HCT116 (cell line): ENCODE measurements at regions not wholly inside any gene's neighbourhood (a gene's known extent, or its start where the extent isn't known, plus 50 kb on each side); places are given as distances from the start of the nearest gene placed in this dataset.

Source experiments
- EGR1 ChIP-seq: IDR thresholded peaks from 2 replicates; pipeline ENCODE4 v1.6.1; 2012; ENCODE audit warnings: low read depth
- ELF1 ChIP-seq: IDR thresholded peaks from 2 replicates; pipeline ENCODE4 v1.6.1; 2012; ENCODE audit warnings: low read depth, borderline replicate concordance
- EZH2 ChIP-seq: fragments of 200-600 bp; sonication (generic); IDR thresholded peaks from 2 replicates; pipeline ENCODE4 v1.6.1; 2017; ENCODE audit warnings: antibody characterized with exemption, mixed run types
- EZH2phosphoT487 ChIP-seq: fragments of 200-600 bp; IDR thresholded peaks from 2 replicates; pipeline ENCODE4 v1.6.1; 2018; ENCODE audit warnings: antibody characterized with exemption, borderline replicate concordance
- FOSL1 ChIP-seq: IDR thresholded peaks from 2 replicates; pipeline ENCODE4 v1.6.1; 2012; ENCODE audit warnings: low read depth
- JUND ChIP-seq: IDR thresholded peaks from 2 replicates; pipeline ENCODE4 v1.6.1; 2012
- POLR2A ChIP-seq: IDR thresholded peaks from 2 replicates; pipeline ENCODE4 v1.7.0; 2011; ENCODE audit warnings: borderline replicate concordance; ENCODE audit not compliant: insufficient read depth, insufficient read length; ENCODE audit errors: extremely low read depth
- RAD21 ChIP-seq: IDR thresholded peaks from 2 replicates; pipeline ENCODE4 v1.6.1; 2012; ENCODE audit warnings: low read depth, mild to moderate bottlenecking
- SP1 ChIP-seq: IDR thresholded peaks from 2 replicates; pipeline ENCODE4 v1.6.1; 2012; ENCODE audit warnings: low read depth
- ZBTB33 ChIP-seq: IDR thresholded peaks from 2 replicates; pipeline ENCODE4 v1.6.1; 2011; ENCODE audit warnings: mild to moderate bottlenecking, low read length, moderate library complexity; ENCODE audit not compliant: insufficient replicate concordance; ENCODE audit errors: extremely low read depth
- ZNF274 ChIP-seq: fragments of 200-500 bp; sonication (Bioruptor generic); IDR thresholded peaks from 2 replicates; pipeline ENCODE4 v1.6.1; 2014; ENCODE audit warnings: mild to moderate bottlenecking, low read depth, low read length, inconsistent platforms
- TF ChIP-seq, protein P1 (sequence below): IDR thresholded peaks from 2 replicates; pipeline ENCODE4 v1.6.1; 2012; ENCODE audit warnings: low read depth
- TF ChIP-seq, protein P2 (sequence below), 3 experiments: fragments of 200-600 bp in 1 of 3; sonication (generic) in 1 of 3; IDR thresholded peaks in 2 of 3; conservative IDR thresholded peaks in 1 of 3; 2 replicates each; pipeline ENCODE4 v1.5.1; 2012 to 2017; ENCODE audit warnings: low read depth in 2 of 3, low read length in 2 of 3, antibody characterized with exemption in 1 of 3, borderline replicate concordance in 1 of 3, control low read depth in 1 of 3, mild to moderate bottlenecking in 1 of 3, mixed read lengths in 1 of 3, mixed run types in 1 of 3, moderate library complexity in 1 of 3; ENCODE audit not compliant: insufficient read depth in 1 of 3

DNA sequence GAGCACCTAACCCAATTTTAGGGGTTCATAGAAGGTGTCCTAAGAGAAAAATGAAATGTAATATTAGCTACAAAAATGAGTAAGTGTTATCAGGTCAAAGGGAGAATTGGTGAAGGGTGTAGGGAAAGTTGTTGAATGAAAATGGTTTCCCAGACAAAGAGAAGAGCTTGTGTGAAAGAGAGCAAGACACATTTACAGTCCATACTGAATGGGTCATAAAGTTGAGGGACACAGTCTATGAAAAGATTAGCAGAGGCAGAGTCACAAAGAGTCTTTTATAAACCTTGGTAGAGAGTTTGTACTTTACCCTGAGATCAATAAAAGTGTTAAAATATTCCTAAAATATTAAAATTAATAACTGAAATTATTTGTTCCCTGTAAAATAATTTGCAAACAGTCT is 759.4 kb downstream of the DIAPH3 start:
- TF ChIP-seq, protein P1, sequence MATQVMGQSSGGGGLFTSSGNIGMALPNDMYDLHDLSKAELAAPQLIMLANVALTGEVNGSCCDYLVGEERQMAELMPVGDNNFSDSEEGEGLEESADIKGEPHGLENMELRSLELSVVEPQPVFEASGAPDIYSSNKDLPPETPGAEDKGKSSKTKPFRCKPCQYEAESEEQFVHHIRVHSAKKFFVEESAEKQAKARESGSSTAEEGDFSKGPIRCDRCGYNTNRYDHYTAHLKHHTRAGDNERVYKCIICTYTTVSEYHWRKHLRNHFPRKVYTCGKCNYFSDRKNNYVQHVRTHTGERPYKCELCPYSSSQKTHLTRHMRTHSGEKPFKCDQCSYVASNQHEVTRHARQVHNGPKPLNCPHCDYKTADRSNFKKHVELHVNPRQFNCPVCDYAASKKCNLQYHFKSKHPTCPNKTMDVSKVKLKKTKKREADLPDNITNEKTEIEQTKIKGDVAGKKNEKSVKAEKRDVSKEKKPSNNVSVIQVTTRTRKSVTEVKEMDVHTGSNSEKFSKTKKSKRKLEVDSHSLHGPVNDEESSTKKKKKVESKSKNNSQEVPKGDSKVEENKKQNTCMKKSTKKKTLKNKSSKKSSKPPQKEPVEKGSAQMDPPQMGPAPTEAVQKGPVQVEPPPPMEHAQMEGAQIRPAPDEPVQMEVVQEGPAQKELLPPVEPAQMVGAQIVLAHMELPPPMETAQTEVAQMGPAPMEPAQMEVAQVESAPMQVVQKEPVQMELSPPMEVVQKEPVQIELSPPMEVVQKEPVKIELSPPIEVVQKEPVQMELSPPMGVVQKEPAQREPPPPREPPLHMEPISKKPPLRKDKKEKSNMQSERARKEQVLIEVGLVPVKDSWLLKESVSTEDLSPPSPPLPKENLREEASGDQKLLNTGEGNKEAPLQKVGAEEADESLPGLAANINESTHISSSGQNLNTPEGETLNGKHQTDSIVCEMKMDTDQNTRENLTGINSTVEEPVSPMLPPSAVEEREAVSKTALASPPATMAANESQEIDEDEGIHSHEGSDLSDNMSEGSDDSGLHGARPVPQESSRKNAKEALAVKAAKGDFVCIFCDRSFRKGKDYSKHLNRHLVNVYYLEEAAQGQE = no peak
- no peak for TF ChIP-seq ELF1
- TF ChIP-seq POLR2A = no peak
- TF ChIP-seq, protein P2, sequence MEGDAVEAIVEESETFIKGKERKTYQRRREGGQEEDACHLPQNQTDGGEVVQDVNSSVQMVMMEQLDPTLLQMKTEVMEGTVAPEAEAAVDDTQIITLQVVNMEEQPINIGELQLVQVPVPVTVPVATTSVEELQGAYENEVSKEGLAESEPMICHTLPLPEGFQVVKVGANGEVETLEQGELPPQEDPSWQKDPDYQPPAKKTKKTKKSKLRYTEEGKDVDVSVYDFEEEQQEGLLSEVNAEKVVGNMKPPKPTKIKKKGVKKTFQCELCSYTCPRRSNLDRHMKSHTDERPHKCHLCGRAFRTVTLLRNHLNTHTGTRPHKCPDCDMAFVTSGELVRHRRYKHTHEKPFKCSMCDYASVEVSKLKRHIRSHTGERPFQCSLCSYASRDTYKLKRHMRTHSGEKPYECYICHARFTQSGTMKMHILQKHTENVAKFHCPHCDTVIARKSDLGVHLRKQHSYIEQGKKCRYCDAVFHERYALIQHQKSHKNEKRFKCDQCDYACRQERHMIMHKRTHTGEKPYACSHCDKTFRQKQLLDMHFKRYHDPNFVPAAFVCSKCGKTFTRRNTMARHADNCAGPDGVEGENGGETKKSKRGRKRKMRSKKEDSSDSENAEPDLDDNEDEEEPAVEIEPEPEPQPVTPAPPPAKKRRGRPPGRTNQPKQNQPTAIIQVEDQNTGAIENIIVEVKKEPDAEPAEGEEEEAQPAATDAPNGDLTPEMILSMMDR (IDR thresholded peaks at IDR 0.05 in 2 of 3, conservative IDR thresholded peaks at IDR 0.05 in 1 of 3; ENCODE audit: borderline replicate concordance in 1 of 3, insufficient read depth in 1 of 3, low read depth in 2 of 3, low read length in 2 of 3) = no peak
- TF ChIP-seq JUND = no peak
- no peak for TF ChIP-seq RAD21
- no peak for TF ChIP-seq EZH2
- no peak for TF ChIP-seq EZH2phosphoT487
- TF ChIP-seq SP1 = no peak
- no peak for TF ChIP-seq FOSL1
- TF ChIP-seq EGR1 = no peak
- TF ChIP-seq ZNF274 = no peak
- TF ChIP-seq ZBTB33 = no peak
